ENCODE measurements at regions not wholly inside any gene's neighbourhood (a gene's known extent, or its start where the extent isn't known, plus 50 kb on each side); places are given as distances from the start of the nearest gene placed in this dataset.

DNA sequence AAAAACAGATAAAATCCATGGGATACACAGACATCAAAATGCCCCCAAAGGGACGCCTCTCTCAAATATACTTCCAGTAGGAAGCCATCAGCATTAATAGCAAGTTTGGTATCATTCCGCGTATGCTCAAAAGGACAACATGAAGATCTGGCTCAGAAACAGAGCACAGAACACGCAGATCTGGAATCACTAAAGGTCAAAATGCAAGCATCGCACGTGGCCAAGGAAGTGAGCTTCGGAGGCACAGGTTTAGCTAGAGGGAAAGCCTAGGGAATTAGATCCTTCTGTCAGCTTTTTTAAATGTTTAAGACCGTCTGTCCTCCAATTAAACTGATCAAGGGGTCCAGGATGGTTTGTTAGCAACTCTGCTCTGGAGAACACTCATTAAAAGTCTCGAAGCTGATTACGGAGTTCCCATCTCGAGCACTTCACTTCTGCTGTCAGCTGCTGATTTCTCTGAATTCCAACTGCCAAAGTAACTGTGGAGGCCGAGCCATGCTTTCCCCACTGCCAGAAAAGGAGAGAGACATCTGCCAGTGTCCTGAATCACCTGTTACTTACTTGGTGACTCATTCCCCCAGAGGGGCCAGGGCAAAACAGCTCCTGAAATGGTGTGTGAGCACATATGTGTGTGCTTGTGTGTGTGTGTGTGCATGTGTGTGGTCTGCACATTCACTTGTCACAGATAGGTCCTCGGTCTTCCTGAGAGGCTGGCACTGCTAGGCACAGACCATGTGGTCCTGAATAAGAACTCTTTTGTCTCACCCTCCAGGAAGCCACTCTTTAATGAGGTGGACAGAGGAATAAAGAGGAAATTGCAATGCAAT is 177.7 kb upstream of the PPARGC1A start:
- TF ChIP-seq, protein P1, sequence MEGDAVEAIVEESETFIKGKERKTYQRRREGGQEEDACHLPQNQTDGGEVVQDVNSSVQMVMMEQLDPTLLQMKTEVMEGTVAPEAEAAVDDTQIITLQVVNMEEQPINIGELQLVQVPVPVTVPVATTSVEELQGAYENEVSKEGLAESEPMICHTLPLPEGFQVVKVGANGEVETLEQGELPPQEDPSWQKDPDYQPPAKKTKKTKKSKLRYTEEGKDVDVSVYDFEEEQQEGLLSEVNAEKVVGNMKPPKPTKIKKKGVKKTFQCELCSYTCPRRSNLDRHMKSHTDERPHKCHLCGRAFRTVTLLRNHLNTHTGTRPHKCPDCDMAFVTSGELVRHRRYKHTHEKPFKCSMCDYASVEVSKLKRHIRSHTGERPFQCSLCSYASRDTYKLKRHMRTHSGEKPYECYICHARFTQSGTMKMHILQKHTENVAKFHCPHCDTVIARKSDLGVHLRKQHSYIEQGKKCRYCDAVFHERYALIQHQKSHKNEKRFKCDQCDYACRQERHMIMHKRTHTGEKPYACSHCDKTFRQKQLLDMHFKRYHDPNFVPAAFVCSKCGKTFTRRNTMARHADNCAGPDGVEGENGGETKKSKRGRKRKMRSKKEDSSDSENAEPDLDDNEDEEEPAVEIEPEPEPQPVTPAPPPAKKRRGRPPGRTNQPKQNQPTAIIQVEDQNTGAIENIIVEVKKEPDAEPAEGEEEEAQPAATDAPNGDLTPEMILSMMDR (IDR thresholded peaks at IDR 0.05) = no peak
- no peak for TF ChIP-seq POLR2A (IDR thresholded peaks at IDR 0.05)

Measured in suprapubic skin (tissue), 3 donors.